T-helper 2 cell (primary cell): ENCODE measurements at regions not wholly inside any gene's neighbourhood (a gene's known extent, or its start where the extent isn't known, plus 50 kb on each side); places are given as distances from the start of the nearest gene placed in this dataset.
"Not testable (repeated sequence)": the region's sequence is repeated elsewhere in the genome, so short reads cannot be mapped to it uniquely, and the experiment has no call there.

Source experiments
- DNase-seq, 5 experiments: peaks; one replicate each; pipeline versions ENCODE4 v3.0.0 to v3.0.0-alpha.2; 2012 to 2022

DNA sequence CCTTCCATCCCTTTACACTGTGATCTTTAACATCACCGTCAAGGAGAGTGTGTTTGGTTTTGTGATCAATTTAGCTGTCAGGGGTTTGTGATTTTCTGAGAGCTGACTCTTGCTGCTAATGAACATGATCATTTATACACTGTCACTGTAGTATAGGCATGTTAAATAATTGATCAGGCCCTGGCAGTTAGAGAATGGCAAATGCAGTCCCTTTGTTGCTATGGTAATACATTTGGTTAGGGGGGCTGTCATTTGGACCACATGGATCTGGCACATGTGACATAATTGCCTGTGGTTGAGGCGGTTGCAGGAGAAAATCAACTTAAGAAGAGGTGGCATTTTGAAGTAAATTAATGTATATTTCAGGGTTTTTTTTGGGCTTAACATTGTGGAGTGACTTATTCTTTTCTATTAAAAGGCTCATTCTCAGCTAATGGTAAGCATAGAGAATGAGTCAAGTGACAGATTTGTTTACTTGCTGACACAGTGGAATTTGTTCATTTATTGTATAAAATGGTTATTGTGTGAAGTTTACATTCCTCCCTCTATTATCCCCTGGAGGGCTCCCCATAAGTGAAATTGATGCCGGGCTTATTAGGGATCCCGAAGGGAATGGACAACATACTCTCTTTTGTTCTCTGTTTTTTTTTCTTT lies 114.0 kb downstream of the FHIP1A start:
- no peak for DNase-seq

DNA sequence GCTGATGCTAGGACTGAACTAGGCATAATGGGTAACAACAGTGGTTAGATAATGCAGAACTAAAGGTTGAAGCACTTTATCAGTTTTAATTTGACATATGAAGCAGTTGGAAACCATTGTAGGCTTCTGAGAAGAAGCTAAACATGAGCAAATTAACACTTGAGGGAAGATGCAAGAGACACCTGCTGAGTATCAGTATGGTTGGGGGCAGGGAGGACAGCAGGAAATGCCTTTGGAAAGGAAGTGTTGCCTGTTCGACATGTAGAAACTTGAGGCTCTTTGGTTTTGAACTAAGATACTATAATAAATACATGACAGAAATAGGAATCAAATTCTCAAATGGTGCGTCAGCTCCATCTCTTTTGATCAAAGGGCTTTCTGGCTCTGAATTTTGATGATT lies 115.6 kb downstream of the FHIP1A start:
- DNase-seq: peak in 1 of 5 experiments; percentile 12

DNA sequence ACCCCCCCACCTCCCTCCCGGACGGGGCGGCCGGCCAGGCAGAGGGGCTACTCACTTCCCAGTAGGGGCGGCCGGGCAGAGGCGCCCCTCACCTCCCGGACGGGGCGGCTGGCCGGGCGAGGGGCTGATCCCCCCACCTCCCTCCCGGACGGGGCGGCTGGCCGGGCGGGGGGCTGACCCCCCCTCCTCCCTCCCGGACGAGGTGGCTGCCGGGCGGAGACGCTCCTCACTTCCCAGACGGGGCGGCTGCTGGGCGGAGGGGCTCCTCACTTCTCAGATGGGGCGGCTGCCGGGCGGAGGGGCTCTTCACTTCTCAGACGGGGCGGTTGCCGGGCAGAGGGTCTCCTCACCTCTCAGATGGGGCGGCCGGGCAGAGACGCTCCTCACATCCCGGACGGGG lies 117.5 kb downstream of the FHIP1A start:
- not testable (repeated sequence) for DNase-seq

DNA sequence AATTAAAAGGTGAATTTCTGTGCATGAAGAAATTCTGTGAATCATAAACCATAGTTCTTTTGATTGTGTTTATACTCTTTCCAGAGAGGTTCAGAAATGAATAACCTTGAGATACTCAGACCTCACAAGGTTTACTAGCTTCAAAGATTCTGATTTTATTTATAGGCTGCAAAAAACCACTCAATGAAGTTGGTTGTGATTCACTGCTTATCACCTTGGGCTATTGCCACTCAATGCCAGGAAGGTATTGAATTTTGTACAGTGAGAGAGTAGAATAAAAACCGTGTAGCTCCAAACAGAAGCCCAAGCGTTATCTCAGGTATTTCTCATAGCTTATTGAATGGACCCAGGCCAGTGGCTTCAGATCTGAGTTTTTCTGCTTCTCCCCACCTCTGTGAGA lies 118.7 kb downstream of the FHIP1A start:
- no peak for DNase-seq

DNA sequence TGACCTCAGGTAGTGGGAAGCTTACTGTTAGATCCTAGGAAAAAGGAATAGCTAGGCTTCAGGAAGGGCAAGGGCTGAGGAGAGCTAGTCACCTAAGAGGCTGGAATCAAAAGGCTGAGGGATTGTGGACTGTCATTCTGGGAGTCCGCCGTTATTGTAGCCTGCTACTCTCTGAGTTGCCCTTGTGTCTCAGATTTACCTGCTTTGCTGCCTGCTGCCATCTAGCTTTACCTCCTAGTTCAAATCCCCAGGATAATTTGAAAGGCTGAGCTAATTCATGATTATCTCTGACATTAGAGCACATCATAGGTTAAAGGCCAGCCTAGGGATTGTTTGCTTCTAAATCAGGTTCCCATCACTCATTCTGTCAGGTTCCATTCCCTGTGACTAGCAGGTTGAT lies 120.2 kb downstream of the FHIP1A start:
- no peak for DNase-seq

DNA sequence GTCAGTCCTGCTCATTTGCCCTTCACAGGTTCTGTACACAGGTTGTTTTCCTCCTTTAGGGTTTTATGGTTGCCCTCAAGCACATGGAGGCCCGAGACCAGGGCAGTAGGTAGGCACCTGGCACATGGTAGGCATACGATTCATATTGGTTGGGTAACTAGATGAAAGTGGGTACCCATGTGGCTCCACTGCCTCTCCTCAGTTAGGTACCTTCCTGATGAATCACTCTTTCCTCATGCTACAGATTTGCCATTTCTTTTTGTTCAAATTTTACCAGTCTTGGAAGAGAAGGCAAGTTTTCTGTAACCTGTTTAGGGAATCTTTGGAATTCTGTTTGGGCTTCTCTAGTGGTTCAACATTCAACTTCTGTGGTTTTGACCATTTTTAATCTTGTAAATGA lies 121.3 kb downstream of the FHIP1A start:
- no peak for DNase-seq

DNA sequence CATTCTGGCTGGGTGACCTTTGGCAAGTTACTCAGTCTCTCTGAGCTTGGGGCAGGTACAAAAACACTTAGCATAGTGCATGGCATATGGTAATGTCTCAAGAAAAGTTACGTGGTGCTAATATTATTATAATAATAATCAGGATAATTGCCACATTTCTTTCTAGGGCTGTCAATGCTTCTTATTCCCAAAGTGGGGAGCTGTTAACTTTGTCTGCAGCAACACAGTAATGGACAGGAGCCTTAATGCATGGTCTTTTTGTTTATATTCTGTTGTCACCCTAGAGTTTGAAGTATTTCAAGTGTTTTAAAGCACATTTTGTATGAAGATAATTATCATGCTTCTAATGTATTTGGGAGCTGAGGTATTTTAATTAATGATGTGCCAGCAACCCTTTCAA lies 121.8 kb downstream of the FHIP1A start:
- DNase-seq: no peak

DNA sequence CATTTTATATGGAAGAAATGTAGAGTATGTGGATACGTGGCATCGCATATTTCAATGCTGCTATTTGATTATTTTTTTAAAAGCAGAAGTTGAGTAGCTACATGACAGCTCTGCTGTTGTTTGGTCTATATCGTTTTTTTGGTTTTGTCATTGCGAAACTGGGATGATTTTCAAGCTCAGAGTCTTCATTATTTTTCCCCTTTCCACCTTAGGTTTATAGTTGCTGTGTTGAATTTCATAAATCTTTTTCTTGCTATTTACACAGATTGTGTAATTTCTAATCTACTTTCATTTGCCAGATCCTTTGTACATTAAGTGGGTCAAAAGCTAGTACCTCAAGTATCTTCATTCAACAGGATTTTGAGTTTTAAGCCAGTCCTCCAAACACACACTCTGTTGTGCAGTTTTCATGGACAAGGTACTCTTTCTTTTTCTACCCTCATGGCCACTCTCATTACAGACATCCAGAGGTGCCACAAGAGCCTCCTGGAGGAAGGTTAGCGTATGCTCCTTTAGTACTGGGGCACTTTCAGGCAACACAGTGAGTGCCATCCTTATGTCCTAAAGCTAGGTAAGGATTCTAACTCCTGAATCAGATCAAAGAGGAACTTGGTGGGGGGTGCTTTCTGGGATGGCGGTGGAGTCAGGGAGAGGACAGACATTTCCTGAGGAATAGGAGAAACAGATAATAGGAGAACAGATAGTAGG lies 123.2 kb downstream of the FHIP1A start:
- no peak for DNase-seq

DNA sequence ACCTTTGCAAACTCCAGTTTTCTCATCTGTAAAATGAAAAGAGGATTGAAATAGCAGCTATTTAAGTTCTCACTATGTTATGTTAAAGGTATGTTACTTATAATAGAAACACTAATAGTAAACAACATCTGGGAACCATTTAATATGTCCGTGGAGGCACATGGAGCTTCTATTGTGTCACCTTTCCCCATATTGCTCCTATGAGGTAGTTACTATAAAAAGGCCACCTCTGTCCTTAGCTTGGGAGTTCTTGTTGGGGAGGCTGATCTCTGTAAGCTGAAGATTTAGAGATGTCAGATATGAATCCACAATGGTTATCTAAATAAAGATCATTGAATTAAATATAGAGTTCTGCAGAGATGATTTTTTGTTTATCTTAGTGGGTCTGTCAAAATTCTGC lies 125.2 kb downstream of the FHIP1A start:
- no peak for DNase-seq

DNA sequence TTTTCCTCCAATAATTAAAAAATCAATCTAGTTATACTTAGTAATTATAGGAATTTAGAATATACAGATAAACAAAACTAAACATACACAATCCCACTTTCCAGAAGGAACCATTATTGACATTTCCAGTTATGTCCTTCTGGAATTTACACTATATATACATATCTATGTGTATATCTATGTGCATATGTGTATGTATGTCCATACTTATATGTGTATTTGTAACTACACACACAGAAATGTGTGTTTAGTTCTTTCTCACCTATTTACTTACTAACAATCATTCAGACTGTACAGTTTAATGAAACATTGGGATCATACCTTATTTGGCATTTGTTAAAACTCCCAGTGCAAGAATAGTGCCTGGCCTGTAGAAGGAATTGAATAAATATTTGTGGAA lies 126.4 kb downstream of the FHIP1A start:
- DNase-seq: no peak

DNA sequence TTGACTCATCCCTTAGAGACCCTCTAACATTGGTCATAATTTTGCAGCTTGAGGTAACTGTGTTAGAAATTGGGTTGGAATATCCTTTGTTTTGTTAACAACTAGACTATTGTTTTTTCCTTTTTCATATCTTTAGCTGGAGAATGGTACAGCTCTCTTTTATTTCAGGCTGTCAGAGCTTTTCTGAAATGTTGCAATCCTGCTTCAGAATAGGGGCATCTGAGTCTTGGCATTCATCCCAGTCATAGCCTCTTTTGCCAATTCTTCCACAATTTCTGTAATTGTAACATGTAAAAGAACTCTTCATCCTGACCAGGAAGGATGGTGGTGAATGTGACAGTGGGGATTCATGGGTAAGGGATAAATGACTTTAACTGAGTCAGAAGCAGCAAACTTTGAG lies 128.7 kb downstream of the FHIP1A start:
- no peak for DNase-seq

DNA sequence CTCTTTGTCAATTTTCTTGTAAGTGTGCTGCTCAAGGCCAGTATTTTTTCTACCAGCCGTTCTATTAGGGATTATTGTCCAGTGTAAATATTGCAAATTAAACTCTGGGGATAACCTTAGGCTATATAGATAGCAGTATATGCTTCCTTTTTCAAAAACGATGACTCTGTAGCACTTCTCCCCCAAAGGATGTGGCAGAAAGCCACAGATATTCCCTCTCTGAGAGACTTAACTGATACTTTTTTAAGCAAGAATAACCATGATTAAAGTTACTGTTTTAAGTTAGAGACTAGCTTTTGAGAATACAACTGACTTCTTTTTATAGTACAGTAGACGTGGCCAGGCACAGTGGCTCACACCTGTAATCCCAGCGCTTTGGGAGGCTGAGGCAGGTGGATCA lies 130.0 kb downstream of the FHIP1A start:
- DNase-seq: peak in 1 of 5 experiments; percentile 22

DNA sequence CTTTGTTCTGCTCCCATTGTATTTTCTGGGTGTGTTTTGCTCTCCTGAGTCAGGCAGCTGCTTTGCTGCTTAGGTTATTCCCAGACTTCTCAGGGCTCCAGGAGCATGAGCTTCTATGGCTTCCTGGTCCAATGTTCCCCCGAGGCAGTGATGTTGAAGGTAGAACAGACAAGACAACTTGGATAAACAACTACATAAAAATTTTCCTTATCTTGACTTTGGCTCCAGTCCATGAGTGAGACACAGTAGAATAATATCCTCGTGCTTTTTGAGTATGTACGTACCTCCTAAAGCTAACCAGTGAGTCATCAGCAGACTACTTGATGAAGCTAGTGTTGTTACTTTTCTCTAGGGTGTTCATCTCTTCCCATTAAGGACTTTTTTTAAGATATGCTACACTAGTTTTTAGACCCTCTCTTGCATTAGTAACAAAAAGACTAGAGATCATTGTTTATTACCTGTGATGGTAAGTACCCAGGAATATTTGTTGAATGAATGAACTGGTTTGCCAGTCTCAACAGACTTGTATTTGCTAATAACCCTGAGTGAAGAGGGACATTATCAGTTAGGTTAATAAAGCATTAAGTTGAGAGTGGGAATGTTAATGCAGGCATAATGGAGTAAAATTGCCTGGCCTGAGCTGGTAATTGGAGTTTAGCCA lies 131.9 kb downstream of the FHIP1A start:
- no peak for DNase-seq

DNA sequence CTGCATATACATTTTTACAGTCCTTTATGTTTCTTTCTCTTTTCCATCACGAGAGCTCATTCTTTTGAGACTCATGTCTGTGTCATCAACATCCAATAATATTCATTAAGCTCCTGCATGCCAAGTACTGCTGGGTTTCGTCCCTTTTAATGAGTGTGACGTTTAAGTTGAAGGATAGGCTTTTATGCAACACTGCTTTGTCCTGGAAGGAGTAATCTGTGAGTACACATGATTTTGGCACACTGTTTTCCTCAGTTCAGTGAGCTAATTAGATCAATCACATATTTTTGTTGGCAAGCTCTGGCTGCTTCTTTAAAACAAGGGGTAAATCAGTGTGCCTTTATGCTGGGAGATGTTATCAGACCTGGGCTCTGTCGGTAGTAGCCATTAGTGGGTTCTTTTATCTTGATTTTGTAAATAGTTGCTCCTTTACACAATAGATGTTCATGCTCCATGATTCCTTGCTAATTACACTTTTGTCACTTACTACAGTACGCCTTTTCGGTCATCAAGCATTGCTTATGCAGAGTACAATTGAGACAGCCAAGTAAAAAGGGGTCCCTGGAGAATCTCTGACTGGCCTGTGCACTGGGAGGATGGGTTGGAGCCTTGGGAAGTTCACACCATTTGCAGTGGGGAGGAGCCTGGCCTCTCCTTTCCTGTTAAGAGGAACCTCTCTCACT lies 132.6 kb downstream of the FHIP1A start:
- no peak for DNase-seq

DNA sequence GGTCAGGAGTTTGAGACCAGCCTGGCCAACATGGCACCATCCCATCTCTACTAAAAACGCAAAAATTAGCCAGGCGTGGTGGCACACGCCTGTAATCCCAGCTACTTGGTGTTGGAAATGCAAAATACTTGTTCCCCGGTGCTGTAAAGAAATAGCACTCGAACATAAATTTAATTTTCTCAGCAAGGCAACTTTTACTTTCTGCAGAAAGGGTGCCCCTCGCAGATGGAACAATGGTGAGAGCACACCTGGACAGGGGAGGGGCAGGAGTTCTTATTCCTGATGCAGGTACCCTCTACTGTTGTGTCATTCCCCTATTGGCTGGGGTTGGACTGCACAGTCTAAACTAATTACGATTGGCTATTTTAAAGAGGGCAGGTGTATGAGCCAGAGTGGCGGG lies 139.7 kb downstream of the FHIP1A start:
- no peak for DNase-seq

DNA sequence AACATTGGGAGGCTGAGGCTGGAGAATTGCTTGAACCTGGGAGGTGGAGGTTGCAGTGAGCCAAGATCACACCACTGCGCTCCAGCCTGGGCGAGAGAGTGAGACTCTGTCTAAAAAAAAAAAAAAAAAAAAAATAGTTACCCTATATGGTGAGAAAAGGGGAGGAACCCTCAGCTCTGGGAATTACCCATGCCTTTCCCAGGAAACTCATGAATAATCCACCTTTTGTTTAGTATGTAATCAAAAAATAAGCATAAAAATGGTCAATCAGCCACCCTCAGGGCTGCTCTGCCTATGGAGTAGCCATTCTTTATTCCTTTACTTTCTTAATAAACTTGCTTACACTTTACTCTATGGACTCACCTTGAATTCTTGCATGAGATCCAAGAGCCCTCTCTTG lies 140.4 kb downstream of the FHIP1A start:
- DNase-seq: not testable (repeated sequence)

DNA sequence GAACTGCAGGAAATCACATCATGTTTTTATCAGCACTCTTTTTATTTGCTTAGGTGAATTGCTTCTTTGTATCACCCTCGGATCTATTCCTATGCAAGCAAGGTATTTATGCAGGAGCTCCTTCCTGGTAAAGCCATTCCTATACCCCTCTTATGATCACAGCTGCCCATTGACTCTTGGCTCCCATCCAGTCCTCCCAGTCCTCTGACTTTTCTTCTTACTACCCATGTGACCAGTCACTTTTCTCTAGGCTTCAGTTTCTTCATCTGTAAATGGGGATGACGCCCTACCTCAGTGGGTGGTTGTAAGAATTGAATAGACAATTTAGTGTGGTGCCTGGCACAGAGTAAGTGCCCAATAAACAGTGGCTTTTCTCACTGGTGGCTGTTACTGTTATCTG lies 144.9 kb downstream of the FHIP1A start:
- no peak for DNase-seq

DNA sequence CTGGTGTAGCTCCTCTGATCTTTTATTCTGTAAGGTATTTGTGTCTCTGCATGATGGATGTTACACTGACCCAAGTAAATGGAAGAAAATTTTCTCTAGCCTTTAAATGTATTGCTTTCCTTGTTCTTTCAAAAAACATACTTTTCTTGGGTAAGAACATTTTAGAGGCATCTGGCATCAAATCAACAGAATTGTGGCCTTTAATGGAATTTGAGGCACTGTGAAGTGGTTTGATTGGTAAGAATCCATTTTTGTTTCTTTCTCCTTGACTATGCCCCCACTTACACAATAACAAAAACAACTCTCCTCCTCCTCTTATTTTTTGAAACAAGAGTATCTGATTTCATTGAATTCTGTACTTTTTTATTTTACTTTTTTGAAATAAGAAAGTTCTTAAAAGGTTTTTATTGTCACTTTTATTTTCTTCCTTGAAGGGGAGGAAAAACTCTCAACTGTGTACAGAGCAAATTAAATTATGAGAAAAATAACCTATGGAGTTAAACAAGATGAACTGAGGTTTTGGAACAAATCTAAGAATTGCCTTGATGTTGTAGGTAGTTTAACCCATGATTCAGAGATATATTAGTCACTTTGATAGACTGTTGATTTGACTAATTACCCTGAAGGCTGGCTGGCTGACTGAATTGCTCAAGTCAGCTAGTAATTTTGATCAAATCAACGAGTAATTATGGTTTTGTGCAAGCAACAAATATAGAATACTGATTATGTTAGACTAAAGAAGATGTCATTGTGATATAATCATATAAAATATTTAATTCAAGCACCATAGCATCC lies 146.4 kb downstream of the FHIP1A start:
- DNase-seq: no peak

DNA sequence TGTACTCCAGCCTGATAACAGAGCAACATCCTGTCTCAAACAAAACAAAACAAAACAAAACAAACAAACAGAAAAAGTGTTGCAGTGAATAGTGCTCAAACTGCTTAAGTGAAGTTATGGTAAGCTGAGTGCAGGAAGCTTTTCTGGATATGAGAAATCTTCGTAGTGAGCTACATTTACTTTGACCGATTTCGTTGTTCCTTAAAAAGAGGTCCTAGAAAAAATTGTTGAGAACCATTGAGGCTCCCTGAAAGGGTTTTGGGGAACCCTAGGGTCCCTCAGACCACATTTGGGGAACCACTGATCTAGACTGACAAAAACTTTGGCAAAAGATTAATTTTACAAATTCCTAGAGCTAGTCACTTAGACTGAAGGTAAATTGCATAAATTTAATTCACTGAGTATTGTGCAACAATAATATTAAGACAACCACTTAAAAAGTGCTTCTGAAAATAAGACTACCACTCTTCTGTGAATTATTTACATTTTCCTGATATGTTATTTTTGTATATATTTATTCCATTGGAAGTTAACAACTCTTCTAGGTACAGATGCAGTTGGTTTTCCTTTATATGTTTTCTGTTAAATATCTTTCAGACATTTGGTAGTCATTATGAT lies 149.6 kb downstream of the FHIP1A start:
- no peak for DNase-seq

DNA sequence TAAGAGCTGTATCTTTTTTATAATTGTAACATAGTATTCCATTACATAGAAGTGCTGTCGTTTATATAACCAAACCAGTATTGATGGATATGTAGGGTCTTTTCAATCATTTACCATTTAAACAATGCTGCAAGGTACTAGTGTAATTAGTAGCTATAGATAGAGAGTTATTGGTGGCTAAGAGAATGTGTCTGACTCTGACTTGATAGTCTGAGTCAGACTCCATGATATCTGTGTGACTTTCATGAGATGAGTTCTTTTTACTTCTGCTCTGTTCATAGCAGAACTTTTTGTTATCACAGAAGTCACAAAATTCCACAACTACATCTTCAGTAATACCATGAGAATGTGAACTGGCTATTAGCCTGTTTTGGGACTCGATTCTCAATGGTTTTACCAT lies 150.6 kb downstream of the FHIP1A start:
- DNase-seq: no peak

DNA sequence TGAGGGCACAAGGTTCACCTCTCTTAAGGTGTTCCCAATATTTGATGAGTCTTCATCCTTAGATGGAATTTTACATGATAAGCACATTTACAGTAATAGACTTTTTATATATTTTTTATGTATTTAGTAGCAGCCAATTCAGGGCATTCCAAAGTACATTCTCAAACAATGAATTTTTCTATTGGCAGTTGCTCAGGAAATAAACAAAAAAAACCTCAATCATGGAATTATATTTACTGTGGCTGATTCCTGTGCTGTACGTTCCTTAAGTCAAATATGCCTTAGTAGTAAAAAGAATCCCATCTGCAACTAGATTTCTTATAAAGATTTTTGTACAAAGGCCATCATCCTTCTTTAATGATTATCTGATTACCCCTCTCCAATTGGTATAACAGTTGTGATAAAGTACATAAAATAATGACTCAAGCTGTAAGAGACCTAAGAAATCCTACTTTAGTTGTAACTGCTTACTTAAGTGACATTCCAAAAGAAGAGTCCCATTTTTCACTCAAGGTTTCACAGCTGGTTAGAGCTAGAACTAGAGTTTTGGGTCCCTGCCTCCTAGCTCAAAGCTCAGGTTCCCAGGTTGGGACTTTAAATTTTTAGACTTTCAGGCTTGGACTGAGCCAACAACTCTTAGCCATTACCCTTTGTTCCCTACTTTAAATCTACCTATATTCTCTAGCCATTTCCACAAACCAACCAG lies 152.7 kb downstream of the FHIP1A start:
- DNase-seq: no peak

DNA sequence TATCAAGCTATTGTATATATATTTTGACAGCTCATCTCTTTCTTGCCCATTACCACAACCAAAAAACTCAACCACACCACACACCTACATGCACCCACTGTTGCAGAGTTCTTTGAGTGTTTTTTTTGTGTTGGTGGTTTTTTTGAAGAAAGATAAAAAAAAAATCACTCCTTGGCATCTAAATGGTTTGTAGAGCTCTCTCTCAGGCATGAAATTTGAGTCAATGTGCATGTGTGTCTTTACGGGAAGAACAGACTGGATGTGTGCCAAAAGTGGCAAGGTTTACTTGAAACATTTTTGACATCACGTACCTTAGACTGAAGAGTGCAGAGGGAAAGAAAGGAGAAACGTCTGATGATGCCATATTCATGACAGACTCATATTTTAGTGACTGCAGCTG lies 154.2 kb downstream of the FHIP1A start:
- DNase-seq: peak in 1 of 5 experiments; percentile 71
